Sigmoid colon (tissue), 6 donors: ENCODE measurements at regions not wholly inside any gene's neighbourhood (a gene's known extent, or its start where the extent isn't known, plus 50 kb on each side); places are given as distances from the start of the nearest gene placed in this dataset.

Experiments used
- DNase-seq: peaks from one replicate; pipeline ENCODE4 v3.0.0-alpha.2; 2019
- H3K27ac ChIP-seq, 4 donors: fragments of 200-600 bp; sonication (generic); one replicate each; pipeline ENCODE4 v1.5.1; 2016 to 2019; ENCODE audit warnings: mild to moderate bottlenecking in 1 of 4
- H3K27me3 ChIP-seq, 3 donors: fragments of 200-600 bp; sonication (generic); one replicate each; pipeline ENCODE4 v1.5.1; 2019; ENCODE audit warnings: mild to moderate bottlenecking in 1 of 3
- H3K36me3 ChIP-seq, 4 donors: fragments of 200-600 bp; sonication (generic); one replicate each; pipeline ENCODE4 v1.5.1; 2016 to 2019
- H3K4me1 ChIP-seq, 4 donors: fragments of 200-600 bp; sonication (generic); one replicate each; pipeline ENCODE4 v1.5.1; 2017 to 2019
- H3K4me3 ChIP-seq, 4 donors: fragments of 200-600 bp; sonication (generic); one replicate each; pipeline ENCODE4 v1.5.1; 2017 to 2019; ENCODE audit warnings: mild to moderate bottlenecking in 2 of 4, moderate library complexity in 1 of 4
- H3K9me3 ChIP-seq, 4 donors: fragments of 200-600 bp in 3 of 4; sonication (generic) in 3 of 4; one replicate each; pipeline versions ENCODE4 v1.5.1 to v1.6.1; 2013 to 2019
- CTCF ChIP-seq, 4 experiments: fragments of 450-650 bp in 3 of 4; fragments of 200-600 bp in 1 of 4; IDR thresholded peaks; one replicate each; pipeline ENCODE4 v1.5.1; 2016 to 2019; ENCODE audit warnings: antibody characterized with exemption in 4 of 4, mild to moderate bottlenecking in 3 of 4, moderate library complexity in 2 of 4
- EP300 ChIP-seq, 4 donors: sonication (generic); formaldehyde crosslinking; IDR thresholded peaks; one replicate each; pipeline ENCODE4 v1.6.1; 2017; ENCODE audit warnings: antibody characterized with exemption in 4 of 4
- POLR2A ChIP-seq, 2 donors: fragments of 450-650 bp; IDR thresholded peaks; one replicate each; pipeline ENCODE4 v1.6.1; 2016; ENCODE audit warnings: antibody characterized with exemption in 2 of 2, mild to moderate bottlenecking in 2 of 2, moderate library complexity in 2 of 2
- POLR2AphosphoS5 ChIP-seq, 4 donors: sonication (generic); formaldehyde crosslinking; IDR thresholded peaks; one replicate each; pipeline ENCODE4 v1.6.1; 2017; ENCODE audit warnings: antibody characterized with exemption in 4 of 4
- WGBS, 2 donors: extraction: QIAGEN DNeasy Blood & Tissue Kit; methylation state at CpG; one replicate each; pipeline ENCODE4 v1.1.7; 2013; 5-methylcytosine and 5-hydroxymethylcytosine counted together
- intact Hi-C: fragments of 100-400 bp; cut with DNase I; formaldehyde crosslinking; loops from one replicate; pipeline ENCODE4 v1.15.1; 2023
- donor health status: healthy with polysubstance abuse.
- donor health status: healthy.

- Histone ChIP-seq H3K9me3 (no peaks in the 10 kb centered on the region), H3K27ac (no peak overlapping the region), H3K4me1 (no peaks in the 10 kb centered on the region), H3K27me3 (no peaks in the 10 kb centered on the region), H3K36me3 (no peaks in the 10 kb centered on the region), H3K4me3 (no peak overlapping the region)
- TF ChIP-seq POLR2A (IDR thresholded peaks at IDR 0.05) = no peak
- TF ChIP-seq POLR2AphosphoS5 (IDR thresholded peaks at IDR 0.05) = no peak
- TF ChIP-seq EP300 (IDR thresholded peaks at IDR 0.05) = no peak
- TF ChIP-seq CTCF (IDR thresholded peaks at IDR 0.05) = no peak
- DNase-seq = no peak
- intact Hi-C loops = no loop called here
Observed at GRCh38 chr5:28065656-28066055, 1027.3 kb upstream of the CDH9 start.

GRCh38 chr5:28046596-28046995 lies 1008.2 kb upstream of the CDH9 start:
- H3K4me3 ChIP-seq = no peak overlapping the region
- no peaks in the 10 kb centered on the region for H3K27me3 ChIP-seq
- no peak overlapping the region for H3K27ac ChIP-seq
- intact Hi-C loops = no loop called here
- no peak for DNase-seq
- no peaks in the 10 kb centered on the region for H3K4me1 ChIP-seq
- H3K36me3 ChIP-seq = no peaks in the 10 kb centered on the region
- 62 to 81% methylated on average over 1 of the region's 1 CpG for WGBS, 2 donors
- H3K9me3 ChIP-seq = no peaks in the 10 kb centered on the region
- no peak for TF ChIP-seq POLR2AphosphoS5 (IDR thresholded peaks at IDR 0.05)
- no peak for TF ChIP-seq EP300 (IDR thresholded peaks at IDR 0.05)

- intact Hi-C loops = no loop called here
- no peaks in the 10 kb centered on the region for H3K4me1 ChIP-seq
- no peaks in the 10 kb centered on the region for H3K27me3 ChIP-seq
- no peaks in the 10 kb centered on the region for H3K36me3 ChIP-seq
- 93 to 95% methylated on average over 1 of the region's 1 CpG for whole genome bisulfite sequencing, 2 donors
- no peak for DNase-seq
- H3K27ac ChIP-seq = no peak overlapping the region
- no peak overlapping the region for H3K4me3 ChIP-seq
- TF ChIP-seq EP300 (IDR thresholded peaks at IDR 0.05) (no peak), CTCF (IDR thresholded peaks at IDR 0.05) (no peak), POLR2AphosphoS5 (IDR thresholded peaks at IDR 0.05) (no peak), POLR2A (IDR thresholded peaks at IDR 0.05) (no peak)
- H3K9me3 ChIP-seq = peaks cover 0 to 12% (median 2%) of the 10 kb centered on the region in 4 donors
Observed at GRCh38 chr5:28027851-28028250, 989.5 kb upstream of the CDH9 start.

- TF ChIP-seq EP300 (IDR thresholded peaks at IDR 0.05) (no peak), POLR2A (IDR thresholded peaks at IDR 0.05) (no peak), CTCF (IDR thresholded peaks at IDR 0.05) (no peak), POLR2AphosphoS5 (IDR thresholded peaks at IDR 0.05) (no peak)
- Histone ChIP-seq H3K4me3 (no peak overlapping the region), H3K27ac (no peak overlapping the region), H3K27me3 (no peaks in the 10 kb centered on the region), H3K9me3 (peaks cover 0 to 25% (median 0%) of the 10 kb centered on the region in 4 donors), H3K4me1 (no peaks in the 10 kb centered on the region), H3K36me3 (no peaks in the 10 kb centered on the region)
- no peak for DNase-seq
- intact Hi-C loops = no loop called here
- 61 to 77% methylated on average over 1 of the region's 1 CpG for WGBS, 2 donors
Observed at GRCh38 chr5:28017178-28017577, 978.8 kb upstream of the CDH9 start.

- H3K36me3 ChIP-seq = no peaks in the 10 kb centered on the region
- H3K27ac ChIP-seq = no peak overlapping the region
- 62 to 64% methylated on average over 3 of the region's 3 CpGs for WGBS, 2 donors
- H3K27me3 ChIP-seq = no peaks in the 10 kb centered on the region
- H3K4me1 ChIP-seq = no peaks in the 10 kb centered on the region
- intact Hi-C loops = no loop called here
- DNase-seq = no peak
- H3K9me3 ChIP-seq = peaks cover 0 to 32% (median 0%) of the 10 kb centered on the region in 4 donors
- no peak for TF ChIP-seq POLR2AphosphoS5 (IDR thresholded peaks at IDR 0.05)
- TF ChIP-seq POLR2A (IDR thresholded peaks at IDR 0.05) = no peak
- no peak for TF ChIP-seq EP300 (IDR thresholded peaks at IDR 0.05)
- no peak for TF ChIP-seq CTCF (IDR thresholded peaks at IDR 0.05)
- H3K4me3 ChIP-seq = no peak overlapping the region
Observed at GRCh38 chr5:28014779-28015178, 976.4 kb upstream of the CDH9 start.
